ENCODE measurements at regions not wholly inside any gene's neighbourhood (a gene's known extent, or its start where the extent isn't known, plus 50 kb on each side); places are given as distances from the start of the nearest gene placed in this dataset.

- peaks cover 41% of the 10 kb centered on the region for H3K4me1 Mint-ChIP-seq
- no peak overlapping the region for H3K27ac Mint-ChIP-seq
- Histone ChIP-seq H3K4me1 (ENCODE audit: control insufficient read depth, insufficient read depth, low read length) (peaks cover 3% of the 10 kb centered on the region), H3K27ac (ENCODE audit: low read depth, low read length) (no peak overlapping the region), H3K36me3 (ENCODE audit: control insufficient read depth, insufficient read depth, low read length) (no peaks in the 10 kb centered on the region), H3K9me3 (ENCODE audit: control insufficient read depth, low read length) (peaks cover 7% of the 10 kb centered on the region), H3K27me3 (ENCODE audit: control insufficient read depth, insufficient read depth, low read length, poor library complexity, severe bottlenecking) (no peaks in the 10 kb centered on the region), H3K9ac (ENCODE audit: extremely low read depth, low read length, poor library complexity, severe bottlenecking) (no peak overlapping the region), H3K4me3 (ENCODE audit: low read length) (no peak overlapping the region)
- DNase-seq = no peak
- peaks cover 5% of the 10 kb centered on the region for H3K9me3 Mint-ChIP-seq
- 50 to 78% methylated on average over 1 of the region's 1 CpG for WGBS, 2 experiments (ENCODE audit: insufficient coverage in 1 of 2, insufficient read length in 1 of 2)
- H3K36me3 Mint-ChIP-seq (ENCODE audit: low read depth) = no peaks in the 10 kb centered on the region
- no peak overlapping the region for H3K4me3 Mint-ChIP-seq
- no peaks in the 10 kb centered on the region for H3K27me3 Mint-ChIP-seq (ENCODE audit: insufficient read depth)
- no peak for TF ChIP-seq CTCF (conservative IDR thresholded peaks at IDR 0.05)
These were observed 447.3 kb downstream of the TAFA4 start for GRCh38 chr3:68485051-68485450.

GRCh38 chr3:68483601-68484000 is 448.7 kb downstream of the TAFA4 start:
- Histone ChIP-seq H3K4me1 (ENCODE audit: control insufficient read depth, insufficient read depth, low read length) (peaks cover 3% of the 10 kb centered on the region), H3K27me3 (ENCODE audit: control insufficient read depth, insufficient read depth, low read length, poor library complexity, severe bottlenecking) (no peaks in the 10 kb centered on the region), H3K27ac (ENCODE audit: low read depth, low read length) (no peak overlapping the region), H3K9me3 (ENCODE audit: control insufficient read depth, low read length) (peaks cover 13% of the 10 kb centered on the region), H3K4me3 (ENCODE audit: low read length) (no peak overlapping the region), H3K36me3 (ENCODE audit: control insufficient read depth, insufficient read depth, low read length) (no peaks in the 10 kb centered on the region), H3K9ac (ENCODE audit: extremely low read depth, low read length, poor library complexity, severe bottlenecking) (no peak overlapping the region)
- DNase-seq = no peak
- Mint-ChIP-seq H3K27ac (no peak overlapping the region), H3K27me3 (ENCODE audit: insufficient read depth) (no peaks in the 10 kb centered on the region), H3K9me3 (peaks cover 5% of the 10 kb centered on the region), H3K4me3 (no peak overlapping the region), H3K36me3 (ENCODE audit: low read depth) (no peaks in the 10 kb centered on the region), H3K4me1 (peaks cover 41% of the 10 kb centered on the region)
- 88 to 98% methylated on average over 2 to 3 of the region's 3 CpGs for WGBS, 2 experiments (ENCODE audit: insufficient coverage in 1 of 2, insufficient read length in 1 of 2)
- no peak for TF ChIP-seq CTCF (conservative IDR thresholded peaks at IDR 0.05)

- H3K4me3 ChIP-seq (ENCODE audit: low read length) = no peak overlapping the region
- no peak for TF ChIP-seq CTCF (conservative IDR thresholded peaks at IDR 0.05)
- Mint-ChIP-seq H3K36me3 (ENCODE audit: low read depth) (no peaks in the 10 kb centered on the region), H3K27ac (no peak overlapping the region), H3K4me3 (no peak overlapping the region), H3K9me3 (peaks cover 5% of the 10 kb centered on the region), H3K27me3 (ENCODE audit: insufficient read depth) (no peaks in the 10 kb centered on the region), H3K4me1 (peaks cover 41% of the 10 kb centered on the region)
- DNase-seq = no peak
- H3K4me1 ChIP-seq (ENCODE audit: control insufficient read depth, insufficient read depth, low read length) = peaks cover 3% of the 10 kb centered on the region
- H3K27me3 ChIP-seq (ENCODE audit: control insufficient read depth, insufficient read depth, low read length, poor library complexity, severe bottlenecking) = no peaks in the 10 kb centered on the region
- 90 to 94% methylated on average over 2 of the region's 2 CpGs for WGBS, 2 experiments (ENCODE audit: insufficient coverage in 1 of 2, insufficient read length in 1 of 2)
- H3K9ac ChIP-seq (ENCODE audit: extremely low read depth, low read length, poor library complexity, severe bottlenecking) = no peak overlapping the region
- no peak overlapping the region for H3K27ac ChIP-seq (ENCODE audit: low read depth, low read length)
- H3K36me3 ChIP-seq (ENCODE audit: control insufficient read depth, insufficient read depth, low read length) = no peaks in the 10 kb centered on the region
- peaks cover 13% of the 10 kb centered on the region for H3K9me3 ChIP-seq (ENCODE audit: control insufficient read depth, low read length)
These were observed 449.3 kb downstream of the TAFA4 start for GRCh38 chr3:68483041-68483440.

All from endodermal cell (in vitro differentiated cells).